ENCODE measurements at regions not wholly inside any gene's neighbourhood (a gene's known extent, or its start where the extent isn't known, plus 50 kb on each side); places are given as distances from the start of the nearest gene placed in this dataset.

- no peak for TF ChIP-seq NFIC (IDR thresholded peaks at IDR 0.05; ENCODE audit: low read depth, low read length)
- no peak for TF ChIP-seq ZBTB40 (IDR thresholded peaks at IDR 0.05; ENCODE audit: borderline replicate concordance)
- TF ChIP-seq ZBED1 (IDR thresholded peaks at IDR 0.05; ENCODE audit: borderline replicate concordance) = no peak
- TF ChIP-seq WRNIP1 (IDR thresholded peaks at IDR 0.05; ENCODE audit: borderline replicate concordance, low read depth, low read length) = no peak
- TF ChIP-seq CREB1 (IDR thresholded peaks at IDR 0.05; ENCODE audit: low read depth) = no peak
- no peak for TF ChIP-seq CBX5 (IDR thresholded peaks at IDR 0.05; ENCODE audit: low read depth)
- no peak for TF ChIP-seq GABPA (IDR thresholded peaks at IDR 0.05; ENCODE audit: low read depth)
- TF ChIP-seq RB1 (IDR thresholded peaks at IDR 0.05; ENCODE audit: borderline replicate concordance) = no peak
- no peak for TF ChIP-seq BRCA1 (IDR thresholded peaks at IDR 0.05; ENCODE audit: low read depth, low read length)
- TF ChIP-seq, protein P1, sequence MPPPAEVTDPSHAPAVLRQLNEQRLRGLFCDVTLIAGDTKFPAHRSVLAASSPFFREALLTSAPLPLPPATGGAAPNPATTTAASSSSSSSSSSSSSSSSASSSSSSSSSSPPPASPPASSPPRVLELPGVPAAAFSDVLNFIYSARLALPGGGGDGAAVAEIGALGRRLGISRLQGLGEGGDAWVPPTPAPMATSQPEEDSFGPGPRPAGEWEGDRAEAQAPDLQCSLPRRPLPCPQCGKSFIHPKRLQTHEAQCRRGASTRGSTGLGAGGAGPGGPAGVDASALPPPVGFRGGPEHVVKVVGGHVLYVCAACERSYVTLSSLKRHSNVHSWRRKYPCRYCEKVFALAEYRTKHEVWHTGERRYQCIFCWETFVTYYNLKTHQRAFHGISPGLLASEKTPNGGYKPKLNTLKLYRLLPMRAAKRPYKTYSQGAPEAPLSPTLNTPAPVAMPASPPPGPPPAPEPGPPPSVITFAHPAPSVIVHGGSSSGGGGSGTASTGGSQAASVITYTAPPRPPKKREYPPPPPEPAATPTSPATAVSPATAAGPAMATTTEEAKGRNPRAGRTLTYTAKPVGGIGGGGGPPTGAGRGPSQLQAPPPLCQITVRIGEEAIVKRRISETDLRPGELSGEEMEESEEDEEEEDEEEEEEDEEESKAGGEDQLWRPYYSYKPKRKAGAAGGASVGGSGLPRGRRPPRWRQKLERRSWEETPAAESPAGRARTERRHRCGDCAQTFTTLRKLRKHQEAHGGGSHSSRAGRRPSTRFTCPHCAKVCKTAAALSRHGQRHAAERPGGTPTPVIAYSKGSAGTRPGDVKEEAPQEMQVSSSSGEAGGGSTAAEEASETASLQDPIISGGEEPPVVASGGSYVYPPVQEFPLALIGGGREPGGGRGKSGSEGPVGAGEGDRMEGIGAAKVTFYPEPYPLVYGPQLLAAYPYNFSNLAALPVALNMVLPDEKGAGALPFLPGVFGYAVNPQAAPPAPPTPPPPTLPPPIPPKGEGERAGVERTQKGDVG (CRISPR knock-in tag; IDR thresholded peaks at IDR 0.05) = no peak
- no peaks in the 10 kb centered on the region for H3K4me1 ChIP-seq (ENCODE audit: control insufficient read depth, insufficient read depth, low read length)
- H2AFZ ChIP-seq (ENCODE audit: control insufficient read depth, low read depth, low read length) = no peak overlapping the region
- SMC1A ChIA-PET (ENCODE audit: uncharacterized antibody, unreplicated experiment) = interaction anchor here (1.0 kb wide), 1 partner anchor 11 kb away, joined by 4 read pairs; no protein-coding TSS in a partner anchor
- BruUV-seq (replicated peaks) = no TSS peak
- H3K79me2 ChIP-seq (ENCODE audit: control insufficient read depth, insufficient read depth, low read length) = no peaks in the 10 kb centered on the region
- intact Hi-C loops (cut with micrococcal nuclease; ENCODE audit: unreplicated experiment) (no loop called here), in situ Hi-C loops (cut with MboI) (no loop called here)
- H3K27ac ChIP-seq (ENCODE audit: control insufficient read depth, insufficient read depth) = no peak overlapping the region
- no peak overlapping the region for H3K4me3 ChIP-seq
- H3K4me2 ChIP-seq (ENCODE audit: control insufficient read depth, insufficient read depth) = no peak overlapping the region
- H3K36me3 ChIP-seq (ENCODE audit: control insufficient read depth in 2 of 2, insufficient read depth in 2 of 2, low read length in 1 of 2) = no peaks in the 10 kb centered on the region
- DNase-seq (ENCODE audit: low read depth, low spot score) = no peak
- no peaks in the 10 kb centered on the region for H4K20me1 ChIP-seq (ENCODE audit: control insufficient read depth, insufficient read depth)
- FAIRE-seq = no peak
- RAD21 ChIA-PET (ENCODE audit: unreplicated experiment) = no interaction called here
- CTCF ChIA-PET = no interaction called here
- WGBS (ENCODE audit: insufficient coverage, insufficient replicate concordance, low lambda C conversion rate, missing lambda C conversion rate) = 0% methylated on average over 1 of the region's 1 CpG
- ATAC-seq = no peak
- H3K9ac ChIP-seq (ENCODE audit: control insufficient read depth, insufficient read depth, low read length) = no peak overlapping the region
- H3K27me3 ChIP-seq (replicated peaks in 1 of 2; ENCODE audit: control insufficient read depth in 2 of 2, insufficient read depth in 2 of 2, low read length in 1 of 2) = no peaks in the 10 kb centered on the region
- POLR2A ChIA-PET = no interaction called here
- peaks cover 2% of the 10 kb centered on the region; the same call in 2 of the 3 replicates for H3K9me3 ChIP-seq (replicated peaks; ENCODE audit: control insufficient read depth, insufficient read depth, low read length)
These were observed 1273.9 kb upstream of the CNTN5 start for GRCh38 chr11:97746818-97747217.

Data from GM12878 (cell line).